A172 (cell line): ENCODE measurements at regions not wholly inside any gene's neighbourhood (a gene's known extent, or its start where the extent isn't known, plus 50 kb on each side); places are given as distances from the start of the nearest gene placed in this dataset.
"Not testable (repeated sequence)": the region's sequence is repeated elsewhere in the genome, so short reads cannot be mapped to it uniquely, and the experiment has no call there.

Experiments
- DNase-seq: peaks from one replicate; pipeline ENCODE4 v3.0.0-alpha.2; 2015; ENCODE audit warnings: low spot score

- no peak for DNase-seq
Measured at GRCh38 chr4:96969455-96969854, 1129.6 kb downstream of the PDHA2 start.

GRCh38 chr4:96972920-96973319 lies 1133.0 kb downstream of the PDHA2 start:
- DNase-seq, result no peak

GRCh38 chr4:96974295-96974694 lies 1134.4 kb downstream of the PDHA2 start:
- no peak for DNase-seq

- peak; percentile 29 for DNase-seq
Measured at GRCh38 chr4:96983830-96984229, 1143.9 kb downstream of the PDHA2 start.

- no peak for DNase-seq
Measured at GRCh38 chr4:96986816-96987215, 1146.9 kb downstream of the PDHA2 start.

- no peak for DNase-seq
Measured at GRCh38 chr4:96991083-96991482, 1151.2 kb downstream of the PDHA2 start.

GRCh38 chr4:96992443-96992842 lies 1150.8 kb downstream of the STPG2 start:
- DNase-seq, result no peak

GRCh38 chr4:96993560-96993959 lies 1149.7 kb downstream of the STPG2 start:
- DNase-seq, result no peak

GRCh38 chr4:97003715-97004114 lies 1139.6 kb downstream of the STPG2 start:
- DNase-seq, result no peak

GRCh38 chr4:97013309-97013708 lies 1130.0 kb downstream of the STPG2 start:
- DNase-seq, result no peak

- DNase-seq, result no peak
Measured at GRCh38 chr4:97013711-97014110, 1129.6 kb downstream of the STPG2 start.

- DNase-seq, result no peak
Measured at GRCh38 chr4:97015301-97015700, 1128.0 kb downstream of the STPG2 start.

- no peak for DNase-seq
Measured at GRCh38 chr4:97016186-97016907, 1126.9 kb downstream of the STPG2 start.

GRCh38 chr4:97027728-97028410 lies 1115.4 kb downstream of the STPG2 start:
- DNase-seq, result no peak

GRCh38 chr4:97028785-97029184 lies 1114.5 kb downstream of the STPG2 start:
- DNase-seq, result no peak

GRCh38 chr4:97037411-97038145 lies 1105.7 kb downstream of the STPG2 start:
- not testable (repeated sequence) for DNase-seq

- no peak for DNase-seq
Measured at GRCh38 chr4:97038146-97038516, 1105.1 kb downstream of the STPG2 start.

- DNase-seq, result no peak
Measured at GRCh38 chr4:97072666-97073065, 1070.6 kb downstream of the STPG2 start.

- peak; percentile 38 for DNase-seq
Measured at GRCh38 chr4:97073194-97073593, 1070.1 kb downstream of the STPG2 start.

- DNase-seq, result no peak
Measured at GRCh38 chr4:97074531-97074930, 1068.7 kb downstream of the STPG2 start.

GRCh38 chr4:97081951-97082350 lies 1061.3 kb downstream of the STPG2 start:
- no peak for DNase-seq

- not testable (repeated sequence) for DNase-seq
Measured at GRCh38 chr4:97097036-97097435, 1046.2 kb downstream of the STPG2 start.

GRCh38 chr4:97101171-97101570 lies 1042.1 kb downstream of the STPG2 start:
- DNase-seq, result not testable (repeated sequence)
